GM12875 (cell line): ENCODE measurements at regions not wholly inside any gene's neighbourhood (a gene's known extent, or its start where the extent isn't known, plus 50 kb on each side); places are given as distances from the start of the nearest gene placed in this dataset.

Experiments
- H3K4me3 ChIP-seq: one replicate; pipeline ENCODE4 v1.5.1; 2011; ENCODE audit warnings: low read depth, low read length, control low read depth
- CTCF ChIP-seq: IDR thresholded peaks from 2 replicates; pipeline ENCODE4 v1.5.1; 2011; ENCODE audit warnings: low read depth, mild to moderate bottlenecking, control low read depth, inconsistent platforms, low read length, moderate library complexity, borderline replicate concordance; ENCODE audit not compliant: insufficient read depth

DNA sequence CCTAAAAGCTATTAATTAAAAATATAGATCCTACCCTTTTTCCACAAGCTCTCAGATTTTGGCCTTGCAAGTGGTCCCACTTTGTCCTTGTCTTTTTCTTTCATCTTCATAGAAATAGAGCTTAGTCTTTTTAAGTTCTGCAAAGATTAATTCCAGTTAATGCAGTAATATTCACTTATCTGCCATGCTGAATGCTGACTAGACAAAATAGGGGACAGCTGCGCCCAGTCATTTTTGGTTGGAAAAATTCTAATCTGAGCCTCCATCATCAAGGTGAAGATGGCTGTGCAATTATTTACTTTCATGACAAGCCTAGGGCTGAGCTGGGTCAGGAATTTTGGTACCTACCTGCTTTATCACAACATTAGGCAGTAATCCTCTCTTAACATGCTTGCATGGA, 241.3 kb upstream of the CXorf66 start:
- no peak for TF ChIP-seq CTCF
- H3K4me3 ChIP-seq = no peak overlapping the region

DNA sequence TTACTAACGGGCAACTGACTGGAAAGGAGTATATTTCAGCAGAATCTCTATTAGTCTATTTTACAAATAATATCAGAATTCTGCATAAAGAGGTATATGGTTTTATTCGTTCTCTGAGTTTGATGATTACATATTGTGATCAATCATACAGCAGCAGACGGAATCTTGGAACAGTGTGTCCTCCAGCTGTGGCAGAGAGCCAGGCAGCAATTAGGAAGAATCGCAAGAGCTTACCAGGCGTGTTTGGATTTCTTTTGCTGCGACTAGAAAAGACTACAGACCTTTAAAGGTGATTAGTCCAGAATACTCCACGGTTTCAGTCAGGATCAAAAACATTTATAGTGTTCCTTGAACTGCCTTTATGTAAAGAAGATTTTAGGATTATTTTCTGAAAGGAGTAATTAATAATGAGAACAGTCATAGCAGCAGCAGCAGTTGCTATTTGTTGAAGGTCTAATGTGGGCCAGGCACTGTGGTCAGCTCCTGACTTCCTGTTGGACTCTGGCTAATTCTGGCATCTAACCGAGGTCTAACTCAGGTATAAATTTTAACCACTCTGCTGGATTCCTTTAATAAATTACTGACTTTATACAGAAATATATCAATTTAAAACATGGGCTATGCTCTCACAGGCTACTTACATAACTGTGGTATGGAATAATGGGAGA, 225.3 kb upstream of the CXorf66 start:
- no peak overlapping the region for H3K4me3 ChIP-seq
- no peak for TF ChIP-seq CTCF

- no peak overlapping the region for H3K4me3 ChIP-seq
- TF ChIP-seq CTCF = no peak
Measured at GRCh38 chrX:140180585-140180984, 215.3 kb upstream of the CXorf66 start.

DNA sequence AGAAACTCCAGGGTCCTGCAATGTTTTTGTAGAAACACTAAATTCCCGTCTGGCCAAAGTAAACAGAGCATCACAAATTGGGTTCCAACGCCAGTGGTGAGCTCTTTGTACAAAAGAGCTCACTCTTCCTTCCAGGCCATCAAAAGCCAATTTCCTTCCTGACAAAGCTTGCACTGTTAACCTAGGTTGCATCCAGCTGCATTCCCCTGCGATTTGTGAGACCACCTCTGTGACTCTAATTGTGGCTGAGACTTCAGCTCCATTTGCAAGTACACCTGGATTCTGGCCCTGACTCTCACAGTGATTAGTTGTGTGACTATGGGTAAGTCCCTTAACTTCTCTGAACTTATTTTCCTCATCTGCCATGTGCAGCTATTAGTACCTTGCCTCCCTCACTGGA, 212.5 kb upstream of the CXorf66 start:
- no peak for TF ChIP-seq CTCF
- H3K4me3 ChIP-seq = no peak overlapping the region

DNA sequence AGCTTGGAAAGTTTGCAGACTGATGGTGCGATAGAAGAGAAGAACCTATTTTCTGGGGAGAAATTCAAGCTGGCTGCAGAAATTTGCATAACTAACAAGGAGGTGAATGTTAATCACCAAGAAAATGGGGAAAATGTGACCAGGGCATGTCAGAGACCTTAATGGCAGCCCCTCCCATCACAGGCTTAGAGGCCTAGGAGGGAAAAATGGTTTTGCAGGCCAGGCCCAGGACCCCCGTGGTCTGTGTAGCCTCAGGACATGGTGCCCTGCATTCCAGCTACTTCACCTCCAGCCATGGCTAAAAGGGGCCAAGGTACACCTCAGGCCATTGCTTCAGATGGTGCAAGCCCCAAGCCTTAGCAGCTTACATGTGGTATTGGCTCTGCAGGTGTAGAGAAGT, 207.1 kb upstream of the CXorf66 start:
- no peak overlapping the region for H3K4me3 ChIP-seq
- TF ChIP-seq CTCF = no peak

- TF ChIP-seq CTCF = no peak
- no peak overlapping the region for H3K4me3 ChIP-seq
Measured at GRCh38 chrX:140167551-140167950, 202.2 kb upstream of the CXorf66 start.

DNA sequence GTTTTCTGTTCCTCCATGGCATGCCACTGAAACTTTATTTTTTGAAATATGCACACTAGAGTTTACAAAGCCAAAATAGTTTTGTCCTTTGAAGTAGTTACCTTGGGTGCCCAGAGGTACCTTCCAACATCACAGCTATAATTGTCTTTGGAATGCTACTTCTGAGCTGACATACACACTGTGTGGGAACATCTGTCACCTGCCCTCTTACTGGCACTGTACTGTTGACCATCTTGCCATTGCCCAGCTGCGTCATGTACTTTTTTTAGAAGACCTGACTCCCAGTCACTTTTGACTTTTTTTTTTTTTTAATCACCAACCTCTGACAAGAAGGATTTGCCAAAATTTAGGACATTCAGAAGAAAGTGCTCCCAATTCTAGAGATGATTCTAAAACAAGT, 200.5 kb upstream of the CXorf66 start:
- no peak overlapping the region for H3K4me3 ChIP-seq
- no peak for TF ChIP-seq CTCF
